Naive thymus-derived CD4-positive, alpha-beta T cell (primary cell): ENCODE measurements at regions not wholly inside any gene's neighbourhood (a gene's known extent, or its start where the extent isn't known, plus 50 kb on each side); places are given as distances from the start of the nearest gene placed in this dataset.

Source experiments
- ATAC-seq: fragments of 150-1000 bp; cut with Tn5 transposase; 2 replicates; pipeline ENCODE4 v1.10.0; 2021; ENCODE audit warnings: mild to moderate bottlenecking, moderate library complexity
- CTCF ChIA-PET: fragments of 350-600 bp; sonication (Branson Sonifier 250); formaldehyde crosslinking; loops from one replicate; lab custom pipeline; 2021; ENCODE audit warnings: antibody characterized with exemption; lab: Charles Lee
- POLR2A ChIA-PET: fragments of 350-600 bp; sonication (Branson Sonifier 250); formaldehyde crosslinking; loops from one replicate; lab custom pipeline; 2021; ENCODE audit warnings: antibody characterized with exemption, inconsistent platforms; lab: Charles Lee
- DNase-seq, 9 donors: peaks; one replicate each; pipeline versions ENCODE4 v3.0.0 to v3.0.0-alpha.2; 2020 to 2022; ENCODE audit warnings: mixed read lengths in 1 of 9
- H3K27ac ChIP-seq: one replicate; pipeline ENCODE4 v1.7.0; 2013; ENCODE audit warnings: mild to moderate bottlenecking, low read depth, low read length, moderate library complexity
- H3K27me3 ChIP-seq, 2 donors: one replicate each; pipeline ENCODE4 v1.7.0; 2013; ENCODE audit warnings: low read length in 2 of 2, mild to moderate bottlenecking in 2 of 2, moderate library complexity in 2 of 2; ENCODE audit not compliant: control insufficient read depth in 2 of 2, insufficient read depth in 2 of 2
- H3K36me3 ChIP-seq, 3 experiments: 1 replicate in 2 of 3; 2 replicates in 1 of 3; pipeline ENCODE4 v1.7.0; 2013; ENCODE audit warnings: low read length in 3 of 3, mild to moderate bottlenecking in 3 of 3, moderate library complexity in 1 of 3; ENCODE audit not compliant: insufficient read depth in 3 of 3, control insufficient read depth in 2 of 3
- H3K4me1 ChIP-seq, 2 donors: one replicate each; pipeline ENCODE4 v1.7.0; 2013; ENCODE audit warnings: low read length in 2 of 2, mild to moderate bottlenecking in 2 of 2, moderate library complexity in 1 of 2; ENCODE audit not compliant: control insufficient read depth in 2 of 2, insufficient read depth in 2 of 2
- H3K4me3 ChIP-seq: 2 replicates; pipeline ENCODE4 v1.7.0; 2013; ENCODE audit warnings: mild to moderate bottlenecking, low read length
- H3K9me3 ChIP-seq, 3 experiments: 1 replicate in 2 of 3; 2 replicates in 1 of 3; pipeline ENCODE4 v1.7.0; 2013; ENCODE audit warnings: low read length in 3 of 3; ENCODE audit not compliant: control insufficient read depth in 2 of 3
- H3K27ac Mint-ChIP-seq, 9 donors: one replicate each; pipeline ENCODE4 v1.8.0; 2020 to 2022; ENCODE audit warnings: mixed read lengths in 9 of 9, mild to moderate bottlenecking in 8 of 9, moderate library complexity in 5 of 9, inconsistent platforms in 2 of 9
- H3K27me3 Mint-ChIP-seq, 5 donors: one replicate each; pipeline ENCODE4 v1.8.0; 2021 to 2022; ENCODE audit warnings: mixed read lengths in 5 of 5, mild to moderate bottlenecking in 1 of 5
- H3K36me3 Mint-ChIP-seq, 5 donors: one replicate each; pipeline ENCODE4 v1.8.0; 2020 to 2022; ENCODE audit warnings: mixed read lengths in 5 of 5, mild to moderate bottlenecking in 3 of 5, inconsistent platforms in 1 of 5
- H3K4me1 Mint-ChIP-seq, 7 donors: one replicate each; pipeline ENCODE4 v1.8.0; 2020 to 2022; ENCODE audit warnings: mixed read lengths in 7 of 7, mild to moderate bottlenecking in 3 of 7, inconsistent platforms in 1 of 7
- H3K4me3 Mint-ChIP-seq, 10 donors: one replicate each; pipeline ENCODE4 v1.8.0; 2020 to 2022; ENCODE audit warnings: mild to moderate bottlenecking in 10 of 10, mixed read lengths in 10 of 10, moderate library complexity in 6 of 10, inconsistent platforms in 2 of 10
- H3K9me3 Mint-ChIP-seq, 11 donors: one replicate each; pipeline ENCODE4 v1.8.0; 2020 to 2022; ENCODE audit warnings: mixed read lengths in 11 of 11, mild to moderate bottlenecking in 4 of 11, inconsistent platforms in 1 of 11, moderate library complexity in 1 of 11
- intact Hi-C, 2 donors: fragments of 100-400 bp; cut with micrococcal nuclease; formaldehyde crosslinking; loops; one replicate each; pipeline ENCODE4 v1.15.1; 2023

DNA sequence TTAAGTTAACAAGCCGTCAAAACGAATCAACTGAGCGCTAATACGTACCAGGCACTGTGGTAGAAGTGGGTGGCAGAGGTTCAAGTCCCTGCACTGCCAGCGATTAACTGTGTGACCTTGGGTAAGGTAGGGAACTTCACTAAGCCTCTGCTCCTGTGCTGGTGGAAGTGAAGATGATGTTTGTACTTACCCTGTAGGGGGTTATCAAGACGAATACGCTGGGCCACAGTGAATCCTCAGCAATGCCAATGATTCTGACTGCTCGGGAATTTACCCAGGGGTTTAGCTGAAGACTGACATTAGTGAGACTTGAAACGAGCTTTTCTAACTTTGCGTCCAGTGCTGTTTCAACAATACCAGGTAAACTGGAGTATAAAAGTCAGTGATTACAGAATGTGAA, 305.3 kb downstream of the FGF9 start:
- no peaks in the 10 kb centered on the region for H3K9me3 Mint-ChIP-seq
- H3K4me3 Mint-ChIP-seq, result no peak overlapping the region
- no peak overlapping the region for H3K27ac Mint-ChIP-seq

DNA sequence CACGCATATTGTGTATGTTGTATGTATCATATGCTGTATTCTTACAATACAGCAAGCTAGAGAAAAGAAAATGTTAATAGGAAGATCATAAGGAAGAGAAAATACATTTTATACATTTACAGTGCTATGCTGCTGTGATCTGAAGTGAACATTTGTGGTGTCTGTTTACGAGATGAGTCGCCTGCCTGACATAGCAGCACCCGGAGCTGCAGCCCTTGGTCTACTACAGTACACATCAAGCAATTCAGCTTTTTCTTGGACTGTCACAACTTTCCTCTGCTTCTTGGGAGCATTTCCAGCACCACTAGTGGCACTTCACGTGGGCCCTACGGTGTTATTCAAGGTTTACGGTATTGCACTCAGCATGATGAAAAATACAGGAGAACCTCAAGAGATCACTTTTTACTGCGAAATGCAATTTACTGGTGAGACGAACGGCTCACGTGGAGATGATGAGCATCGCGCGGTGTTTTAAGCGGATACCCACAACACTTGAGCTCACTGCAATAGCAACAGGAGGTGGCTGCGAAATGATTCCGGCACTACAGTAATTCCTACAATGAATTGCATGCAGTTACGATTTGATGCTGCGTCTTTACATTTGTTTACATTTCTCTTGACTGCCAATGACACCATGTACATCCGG, 308.4 kb downstream of the FGF9 start:
- no peaks in the 10 kb centered on the region for H3K4me1 ChIP-seq
- ChIA-PET CTCF (interaction anchor here (1.1 kb wide), 1 partner anchor 170 kb away, joined by 3 read pairs; no protein-coding TSS in a partner anchor), POLR2A (no interaction called here)
- no peaks in the 10 kb centered on the region for H3K27me3 ChIP-seq
- Mint-ChIP-seq H3K4me1 (no peaks in the 10 kb centered on the region), H3K4me3 (no peak overlapping the region), H3K27ac (no peak overlapping the region), H3K36me3 (no peaks in the 10 kb centered on the region), H3K9me3 (no peaks in the 10 kb centered on the region), H3K27me3 (no peaks in the 10 kb centered on the region)
- intact Hi-C loops, result no loop called here
- H3K9me3 ChIP-seq, result no peaks in the 10 kb centered on the region
- no peak overlapping the region for H3K27ac ChIP-seq
- no peak for DNase-seq
- no peak for ATAC-seq
- H3K36me3 ChIP-seq, result no peaks in the 10 kb centered on the region
- H3K4me3 ChIP-seq, result no peak overlapping the region

More for the DNA sequence above, 305.3 kb downstream of the FGF9 start:
- Histone ChIP-seq H3K36me3 (no peaks in the 10 kb centered on the region), H3K4me3 (no peak overlapping the region), H3K27me3 (no peaks in the 10 kb centered on the region), H3K27ac (no peak overlapping the region), H3K4me1 (no peaks in the 10 kb centered on the region), H3K9me3 (no peaks in the 10 kb centered on the region)
- no peaks in the 10 kb centered on the region for H3K27me3 Mint-ChIP-seq
- DNase-seq (no peak), ATAC-seq (no peak)
- intact Hi-C loops, result no loop called here
- ChIA-PET POLR2A (no interaction called here), CTCF (no interaction called here)
- no peaks in the 10 kb centered on the region for H3K36me3 Mint-ChIP-seq
- no peaks in the 10 kb centered on the region for H3K4me1 Mint-ChIP-seq

DNA sequence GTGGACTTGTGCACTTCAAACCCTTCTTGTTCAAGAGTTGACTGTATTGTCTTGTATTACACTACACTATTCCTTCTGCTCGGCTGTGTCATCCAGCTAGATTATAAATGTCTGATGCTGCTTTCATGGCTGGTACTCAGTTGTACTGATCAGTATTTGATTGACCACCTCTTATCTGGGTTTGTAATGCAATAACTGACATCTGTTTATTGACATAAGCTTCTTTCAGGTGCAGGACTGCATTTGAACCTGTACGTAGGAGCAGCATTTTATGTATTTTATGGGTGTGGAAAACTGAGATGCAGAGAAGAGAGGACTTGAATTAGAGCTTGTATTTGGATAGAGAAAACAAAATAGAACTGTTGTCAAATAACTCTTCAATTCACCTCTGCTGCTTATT, 309.2 kb downstream of the FGF9 start:
- ChIA-PET POLR2A (no interaction called here), CTCF (interaction anchor here (1.1 kb wide), 1 partner anchor 171 kb away, joined by 3 read pairs; no protein-coding TSS in a partner anchor)
- H3K36me3 Mint-ChIP-seq, result no peaks in the 10 kb centered on the region
- no peaks in the 10 kb centered on the region for H3K27me3 ChIP-seq
- H3K4me3 ChIP-seq, result no peak overlapping the region
- intact Hi-C loops, result no loop called here
- H3K36me3 ChIP-seq, result no peaks in the 10 kb centered on the region
- no peak overlapping the region for H3K4me3 Mint-ChIP-seq
- H3K4me1 ChIP-seq, result no peaks in the 10 kb centered on the region
- H3K27ac Mint-ChIP-seq, result no peak overlapping the region
- no peaks in the 10 kb centered on the region for H3K4me1 Mint-ChIP-seq
- no peaks in the 10 kb centered on the region for H3K9me3 Mint-ChIP-seq
- no peak overlapping the region for H3K27ac ChIP-seq
- DNase-seq (no peak), ATAC-seq (no peak)
- no peaks in the 10 kb centered on the region for H3K27me3 Mint-ChIP-seq
- no peaks in the 10 kb centered on the region for H3K9me3 ChIP-seq

DNA sequence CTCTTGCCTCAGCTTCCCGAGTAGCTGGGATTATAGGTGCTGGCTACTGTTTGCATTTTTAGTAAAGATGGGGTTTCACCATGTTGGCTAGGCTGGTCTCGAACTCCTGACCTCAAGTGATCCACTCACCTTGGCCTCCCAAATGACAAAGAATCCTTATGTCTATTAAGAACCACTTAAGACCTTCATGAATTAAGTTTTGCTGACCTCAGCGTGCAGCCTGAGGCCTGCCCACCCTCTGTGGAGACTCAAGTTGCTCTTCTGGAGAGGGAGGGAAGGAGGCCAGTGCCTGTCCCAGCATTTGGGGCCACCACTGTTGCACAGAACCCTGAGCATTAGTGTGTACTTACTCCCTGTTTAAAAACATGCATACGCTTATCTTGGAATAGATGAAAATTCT, 313.3 kb downstream of the FGF9 start:
- H3K4me3 Mint-ChIP-seq, result no peak overlapping the region
- ATAC-seq (no peak), DNase-seq (no peak)
- Histone ChIP-seq H3K4me3 (no peak overlapping the region), H3K4me1 (no peaks in the 10 kb centered on the region), H3K9me3 (no peaks in the 10 kb centered on the region), H3K27ac (no peak overlapping the region), H3K27me3 (no peaks in the 10 kb centered on the region), H3K36me3 (no peaks in the 10 kb centered on the region)
- H3K27me3 Mint-ChIP-seq, result no peaks in the 10 kb centered on the region
- CTCF ChIA-PET, result no interaction called here
- POLR2A ChIA-PET, result no interaction called here
- H3K27ac Mint-ChIP-seq, result no peak overlapping the region
- intact Hi-C loops, result no loop called here
- H3K36me3 Mint-ChIP-seq, result no peaks in the 10 kb centered on the region
- no peaks in the 10 kb centered on the region for H3K9me3 Mint-ChIP-seq
- peaks cover 0 to 4% (median 0%) of the 10 kb centered on the region in 7 donors for H3K4me1 Mint-ChIP-seq

DNA sequence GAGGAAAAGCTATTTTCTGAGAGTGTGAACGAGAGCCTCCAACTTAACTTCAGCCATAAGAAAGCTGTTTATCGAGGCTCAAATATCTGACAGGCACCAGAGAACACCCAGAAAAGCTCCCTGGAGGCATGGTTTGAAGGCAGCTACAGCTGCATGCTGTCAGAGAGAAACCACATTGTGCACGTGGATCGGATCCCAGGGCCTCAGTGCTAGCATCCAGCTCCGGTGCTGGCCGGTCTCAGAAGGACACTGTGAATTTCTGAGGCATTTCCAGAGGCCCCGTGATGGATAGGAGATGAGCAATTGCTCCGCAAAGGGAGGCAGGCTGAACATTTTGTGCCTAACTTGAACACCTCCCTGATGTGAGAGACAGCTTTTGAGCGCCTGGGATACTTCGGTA, 315.7 kb downstream of the FGF9 start:
- H3K4me1 ChIP-seq, result no peaks in the 10 kb centered on the region
- H3K36me3 Mint-ChIP-seq, result no peaks in the 10 kb centered on the region

DNA sequence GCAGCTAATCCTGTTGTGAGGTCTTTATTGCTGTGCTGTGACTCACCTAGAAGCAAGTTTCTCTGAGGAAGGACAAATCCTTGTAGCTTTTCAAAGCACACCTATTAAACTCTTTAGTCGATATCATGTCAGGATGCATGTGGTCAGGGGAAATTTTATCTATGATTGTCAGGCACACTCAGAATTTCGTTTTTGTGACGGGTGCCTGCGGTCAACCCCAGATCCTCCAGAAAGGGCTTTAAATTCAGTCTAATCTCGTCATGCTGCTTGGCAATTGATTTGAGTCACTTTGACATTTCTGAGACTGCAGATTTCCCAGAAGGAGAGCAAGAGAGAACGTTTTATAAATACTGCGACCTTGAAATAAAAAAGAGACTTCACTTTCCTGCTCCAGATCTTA, 316.9 kb downstream of the FGF9 start:
- no peak for DNase-seq
- Mint-ChIP-seq H3K4me1 (peaks cover 0 to 4% (median 0%) of the 10 kb centered on the region in 7 donors), H3K36me3 (no peaks in the 10 kb centered on the region), H3K4me3 (no peak overlapping the region), H3K27me3 (no peaks in the 10 kb centered on the region), H3K9me3 (no peaks in the 10 kb centered on the region), H3K27ac (no peak overlapping the region)
- no peaks in the 10 kb centered on the region for H3K27me3 ChIP-seq
- H3K9me3 ChIP-seq, result no peaks in the 10 kb centered on the region
- ChIA-PET CTCF (no interaction called here), POLR2A (no interaction called here)
- H3K4me3 ChIP-seq, result no peak overlapping the region
- no peak for ATAC-seq
- intact Hi-C loops, result no loop called here
- H3K36me3 ChIP-seq, result no peaks in the 10 kb centered on the region
- no peak overlapping the region for H3K27ac ChIP-seq
- no peaks in the 10 kb centered on the region for H3K4me1 ChIP-seq

More for the DNA sequence above, 315.7 kb downstream of the FGF9 start:
- Mint-ChIP-seq H3K27me3 (no peaks in the 10 kb centered on the region), H3K27ac (no peak overlapping the region), H3K4me3 (no peak overlapping the region), H3K4me1 (peaks cover 0 to 4% (median 0%) of the 10 kb centered on the region in 7 donors), H3K9me3 (no peaks in the 10 kb centered on the region)
- Histone ChIP-seq H3K27ac (no peak overlapping the region), H3K36me3 (no peaks in the 10 kb centered on the region), H3K4me3 (no peak overlapping the region), H3K9me3 (no peaks in the 10 kb centered on the region), H3K27me3 (no peaks in the 10 kb centered on the region)
- POLR2A ChIA-PET, result no interaction called here
- DNase-seq (no peak), ATAC-seq (no peak)
- intact Hi-C loops, result no loop called here
- CTCF ChIA-PET, result no interaction called here

DNA sequence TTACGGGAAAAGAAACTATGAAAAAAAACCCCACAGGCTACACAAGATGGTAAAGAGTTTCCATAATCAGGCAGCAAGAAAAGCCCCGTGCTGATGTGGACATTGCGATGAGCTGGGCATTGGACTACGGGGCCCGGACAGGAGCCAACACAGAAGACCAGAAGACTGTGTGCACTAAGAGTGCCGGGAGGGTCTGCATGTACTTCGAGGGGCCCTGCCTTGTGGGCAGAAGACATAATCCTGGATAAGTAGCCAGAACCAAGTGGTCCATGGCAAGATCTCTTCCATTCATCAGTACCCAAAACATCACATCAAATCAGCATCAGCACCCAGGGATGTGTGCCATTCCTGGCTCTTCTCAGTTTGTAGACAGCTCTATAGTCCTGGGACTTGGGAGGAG, 317.8 kb downstream of the FGF9 start:
- POLR2A ChIA-PET, result no interaction called here
- Mint-ChIP-seq H3K36me3 (no peaks in the 10 kb centered on the region), H3K4me1 (peaks cover 0 to 4% (median 0%) of the 10 kb centered on the region in 7 donors), H3K4me3 (no peak overlapping the region), H3K27ac (no peak overlapping the region), H3K27me3 (no peaks in the 10 kb centered on the region), H3K9me3 (no peaks in the 10 kb centered on the region)
- ATAC-seq (no peak), DNase-seq (no peak)
- H3K36me3 ChIP-seq, result no peaks in the 10 kb centered on the region
- no peak overlapping the region for H3K4me3 ChIP-seq
- no peaks in the 10 kb centered on the region for H3K27me3 ChIP-seq
- H3K9me3 ChIP-seq, result no peaks in the 10 kb centered on the region
- CTCF ChIA-PET, result no interaction called here
- no peak overlapping the region for H3K27ac ChIP-seq
- intact Hi-C loops, result no loop called here
- H3K4me1 ChIP-seq, result no peaks in the 10 kb centered on the region
